AG04449 (cell line): ENCODE measurements at regions not wholly inside any gene's neighbourhood (a gene's known extent, or its start where the extent isn't known, plus 50 kb on each side); places are given as distances from the start of the nearest gene placed in this dataset.

Experiments
- CTCF ChIA-PET: fragments of 350-600 bp; formaldehyde crosslinking; extraction: SDS; loops from one replicate; lab custom pipeline; 2021; ENCODE audit warnings: antibody characterized with exemption; lab: Yijun Ruan, JAX
- POLR2A ChIA-PET: fragments of 400-600, 350-600 bp; formaldehyde crosslinking; extraction: SDS; loops from one replicate; lab custom pipeline; 2020; ENCODE audit warnings: antibody characterized with exemption, inconsistent platforms; lab: Yijun Ruan, JAX
- DNase-seq: peaks from one replicate; pipeline ENCODE4 v3.0.0-alpha.2; 2010; ENCODE audit warnings: low read depth, low spot score
- H3K4me3 ChIP-seq: 2 replicates; pipeline ENCODE4 v1.5.1; 2011; ENCODE audit warnings: low read depth, mild to moderate bottlenecking, control low read depth, low read length
- CTCF ChIP-seq: IDR thresholded peaks from one replicate; pipeline ENCODE4 v1.5.1; 2011; ENCODE audit warnings: mild to moderate bottlenecking, moderate library complexity, low read length, control low read depth, inconsistent platforms; ENCODE audit not compliant: insufficient read depth; ENCODE audit errors: missing control alignments

- no peak for DNase-seq
Observed at GRCh38 chr3:40841131-40841530, 316.4 kb downstream of the ZNF621 start.

GRCh38 chr3:40841570-40842109 lies 316.9 kb downstream of the ZNF621 start:
- CTCF ChIA-PET, result interaction anchor here (0.6 kb wide), 1 partner anchor 1395 kb away, joined by 3 read pairs; no protein-coding TSS in a partner anchor
- H3K4me3 ChIP-seq, result no peak overlapping the region
- POLR2A ChIA-PET, result no interaction called here
- TF ChIP-seq CTCF, result no peak
- DNase-seq, result no peak

More at GRCh38 chr3:40841131-40841530, 316.4 kb downstream of the ZNF621 start:
- ChIA-PET POLR2A (no interaction called here), CTCF (no interaction called here)
- no peak overlapping the region for H3K4me3 ChIP-seq
- TF ChIP-seq CTCF, result no peak

GRCh38 chr3:40842714-40843113 lies 318.0 kb downstream of the ZNF621 start:
- no peak overlapping the region for H3K4me3 ChIP-seq
- ChIA-PET CTCF (no interaction called here), POLR2A (no interaction called here)
- no peak for TF ChIP-seq CTCF
- no peak for DNase-seq

GRCh38 chr3:40843208-40843624 lies 318.5 kb downstream of the ZNF621 start:
- DNase-seq, result no peak
- ChIA-PET CTCF (no interaction called here), POLR2A (no interaction called here)
- TF ChIP-seq CTCF, result no peak
- H3K4me3 ChIP-seq, result no peak overlapping the region

- ChIA-PET POLR2A (no interaction called here), CTCF (no interaction called here)
- no peak overlapping the region for H3K4me3 ChIP-seq
- DNase-seq, result no peak
- TF ChIP-seq CTCF, result no peak
Observed at GRCh38 chr3:40843851-40844548, 319.2 kb downstream of the ZNF621 start.

GRCh38 chr3:40844896-40845295 lies 320.1 kb downstream of the ZNF621 start:
- no peak for DNase-seq
- ChIA-PET POLR2A (no interaction called here), CTCF (no interaction called here)
- H3K4me3 ChIP-seq, result no peak overlapping the region
- no peak for TF ChIP-seq CTCF
